HepG2 (cell line): ENCODE measurements at regions not wholly inside any gene's neighbourhood (a gene's known extent, or its start where the extent isn't known, plus 50 kb on each side); places are given as distances from the start of the nearest gene placed in this dataset.

Experiments used
- AGO1 ChIP-seq: fragments of 200-400 bp; formaldehyde crosslinking; IDR thresholded peaks from 2 replicates; pipeline ENCODE4 v1.6.1; 2017; ENCODE audit warnings: mild to moderate bottlenecking, low read depth, low read length, moderate library complexity; ENCODE audit not compliant: poor library complexity, severe bottlenecking
- EP300 ChIP-seq, 3 experiments: sonication (generic) in 1 of 3; formaldehyde crosslinking in 1 of 3; IDR thresholded peaks; 2 replicates each; pipeline versions ENCODE4 v1.5.1 to v1.6.1; 2011 to 2020; ENCODE audit warnings: low read depth in 2 of 3, low read length in 2 of 3, borderline replicate concordance in 1 of 3, improper control_type of control experiment in 1 of 3, mild to moderate bottlenecking in 1 of 3, missing genetic modification reagents in 1 of 3, moderate library complexity in 1 of 3
- FOXA3 ChIP-seq: IDR thresholded peaks from 2 replicates; pipeline ENCODE4 v1.6.1; 2016; ENCODE audit warnings: missing genetic modification reagents, missing compliant biosample characterization
- FOXP4 ChIP-seq: sonication (generic); formaldehyde crosslinking; IDR thresholded peaks from 2 replicates; pipeline ENCODE4 v1.4.0; 2020; ENCODE audit warnings: missing genetic modification reagents
- GATAD2A ChIP-seq: IDR thresholded peaks from 2 replicates; pipeline ENCODE4 v1.6.1; 2016
- IKZF4 ChIP-seq: sonication (generic); formaldehyde crosslinking; IDR thresholded peaks from 2 replicates; pipeline ENCODE4 v1.5.1; 2020; ENCODE audit warnings: borderline replicate concordance, mild to moderate bottlenecking, low read depth, missing genetic modification reagents; ENCODE audit errors: not compliant biosample characterization
- JUN ChIP-seq: sonication (generic); formaldehyde crosslinking; IDR thresholded peaks from 2 replicates; pipeline ENCODE4 v1.4.0; 2020; ENCODE audit warnings: mild to moderate bottlenecking, missing genetic modification reagents
- KLF13 ChIP-seq: sonication (generic); formaldehyde crosslinking; IDR thresholded peaks from 2 replicates; pipeline ENCODE4 v1.4.0; 2020; ENCODE audit warnings: mild to moderate bottlenecking, missing genetic modification reagents
- MEIS2 ChIP-seq: sonication (generic); formaldehyde crosslinking; IDR thresholded peaks from 2 replicates; pipeline ENCODE4 v1.9.0; 2021; ENCODE audit warnings: mild to moderate bottlenecking, missing genetic modification reagents
- NR2F2 ChIP-seq: IDR thresholded peaks from 2 replicates; pipeline ENCODE4 v1.6.1; 2012; ENCODE audit warnings: low read depth, inconsistent platforms, borderline replicate concordance
- PAF1 ChIP-seq: IDR thresholded peaks from 2 replicates; pipeline ENCODE4 v1.6.1; 2016; ENCODE audit warnings: missing genetic modification reagents, missing compliant biosample characterization
- SAFB2 ChIP-seq: sonication (generic); formaldehyde crosslinking; IDR thresholded peaks from 2 replicates; pipeline ENCODE4 v1.5.1; 2020; ENCODE audit warnings: missing genetic modification reagents, low read depth, mild to moderate bottlenecking, borderline replicate concordance
- TEAD2 ChIP-seq: sonication (generic); formaldehyde crosslinking; IDR thresholded peaks from 2 replicates; pipeline ENCODE4 v1.9.0; 2021; ENCODE audit warnings: missing genetic modification reagents
- YEATS4 ChIP-seq: sonication (generic); formaldehyde crosslinking; IDR thresholded peaks from 2 replicates; pipeline ENCODE4 v1.4.0; 2020; ENCODE audit warnings: missing genetic modification reagents, borderline replicate concordance
- ZBTB49 ChIP-seq: sonication (generic); formaldehyde crosslinking; IDR thresholded peaks from 2 replicates; pipeline ENCODE4 v1.4.0; 2020; ENCODE audit warnings: missing genetic modification reagents, borderline replicate concordance
- ZNF468 ChIP-seq: sonication (generic); formaldehyde crosslinking; IDR thresholded peaks from 2 replicates; pipeline ENCODE4 v1.8.0; 2022; ENCODE audit warnings: mild to moderate bottlenecking, moderate library complexity, missing genetic modification reagents
- ZNF574 ChIP-seq: sonication (generic); formaldehyde crosslinking; IDR thresholded peaks from 2 replicates; pipeline ENCODE4 v1.4.0; 2020; ENCODE audit warnings: missing genetic modification reagents
- ZNF577 ChIP-seq: sonication (generic); formaldehyde crosslinking; IDR thresholded peaks from 2 replicates; pipeline ENCODE4 v1.4.0; 2020; ENCODE audit warnings: mild to moderate bottlenecking, low read depth, missing genetic modification reagents, borderline replicate concordance
- ZNF639 ChIP-seq: conservative IDR thresholded peaks from 2 replicates; pipeline ENCODE4 v1.6.1; 2018; ENCODE audit warnings: missing genetic modification reagents
- ZNF644 ChIP-seq: IDR thresholded peaks from 2 replicates; pipeline ENCODE4 v1.6.1; 2016; ENCODE audit warnings: low read depth

GRCh38 chr12:90770861-90771260 lies 184.1 kb downstream of the CCER1 start (continued):
- TF ChIP-seq FOXP4 (CRISPR knock-in tag), result peak; percentile 47
- TF ChIP-seq ZNF639 (CRISPR knock-in tag), result no peak
- TF ChIP-seq SAFB2 (CRISPR knock-in tag), result no peak
- no peak for TF ChIP-seq KLF13 (CRISPR knock-in tag)
- peak in 1 of 2 experiments; percentile 49; a peak in 1 of 4 replicates for TF ChIP-seq EP300 (IDR thresholded peaks at IDR 0.05; ENCODE audit: low read depth in 2 of 2, low read length in 2 of 2)
- TF ChIP-seq EP300 (CRISPR knock-in tag; IDR thresholded peaks at IDR 0.05; ENCODE audit: borderline replicate concordance), result no peak
- TF ChIP-seq PAF1 (CRISPR knock-in tag), result no peak
- TF ChIP-seq NR2F2, result no peak
- no peak for TF ChIP-seq ZNF468
- TF ChIP-seq MEIS2, result no peak
- TF ChIP-seq JUN (CRISPR knock-in tag), result no peak
- no peak for TF ChIP-seq ZBTB49 (CRISPR knock-in tag)
- no peak for TF ChIP-seq ZNF644 (CRISPR knock-in tag)
- no peak for TF ChIP-seq ZNF574
- TF ChIP-seq AGO1, result no peak
- TF ChIP-seq FOXA3 (CRISPR knock-in tag), result peak; percentile 56; the same call in 1 of the 2 replicates
- no peak for TF ChIP-seq ZNF577 (CRISPR knock-in tag)
- peak; percentile 51 for TF ChIP-seq GATAD2A (CRISPR knock-in tag)
- TF ChIP-seq YEATS4 (CRISPR knock-in tag), result no peak
- TF ChIP-seq TEAD2 (CRISPR knock-in tag), result no peak
- no peak for TF ChIP-seq IKZF4 (CRISPR knock-in tag)
